ENCODE measurements at regions not wholly inside any gene's neighbourhood (a gene's known extent, or its start where the extent isn't known, plus 50 kb on each side); places are given as distances from the start of the nearest gene placed in this dataset.
"Not testable (repeated sequence)": the region's sequence is repeated elsewhere in the genome, so short reads cannot be mapped to it uniquely, and the experiment has no call there.

DNA sequence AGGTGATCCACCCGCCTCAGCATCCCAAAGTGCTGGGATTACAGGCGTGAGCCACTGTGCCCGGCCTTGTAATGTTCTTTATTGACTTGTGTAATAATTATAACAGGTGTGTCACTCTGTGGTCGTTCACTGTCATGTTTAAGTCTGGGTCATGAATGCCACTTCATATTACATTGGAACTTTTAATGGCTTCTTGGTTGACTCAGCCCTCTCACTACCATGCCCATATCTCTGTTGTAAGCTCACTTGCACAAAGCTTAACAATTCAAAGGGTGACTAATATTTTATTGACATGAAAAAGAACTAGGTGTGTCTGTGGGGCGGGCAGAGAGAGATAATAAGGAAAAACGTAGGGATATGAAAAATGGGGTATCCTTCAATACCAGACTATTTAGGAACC lies 639.7 kb upstream of the ACTRT1 start:
- no peaks in the 10 kb centered on the region for H3K27me3 ChIP-seq
- ATAC-seq, result no peak
- TF ChIP-seq, protein P1, sequence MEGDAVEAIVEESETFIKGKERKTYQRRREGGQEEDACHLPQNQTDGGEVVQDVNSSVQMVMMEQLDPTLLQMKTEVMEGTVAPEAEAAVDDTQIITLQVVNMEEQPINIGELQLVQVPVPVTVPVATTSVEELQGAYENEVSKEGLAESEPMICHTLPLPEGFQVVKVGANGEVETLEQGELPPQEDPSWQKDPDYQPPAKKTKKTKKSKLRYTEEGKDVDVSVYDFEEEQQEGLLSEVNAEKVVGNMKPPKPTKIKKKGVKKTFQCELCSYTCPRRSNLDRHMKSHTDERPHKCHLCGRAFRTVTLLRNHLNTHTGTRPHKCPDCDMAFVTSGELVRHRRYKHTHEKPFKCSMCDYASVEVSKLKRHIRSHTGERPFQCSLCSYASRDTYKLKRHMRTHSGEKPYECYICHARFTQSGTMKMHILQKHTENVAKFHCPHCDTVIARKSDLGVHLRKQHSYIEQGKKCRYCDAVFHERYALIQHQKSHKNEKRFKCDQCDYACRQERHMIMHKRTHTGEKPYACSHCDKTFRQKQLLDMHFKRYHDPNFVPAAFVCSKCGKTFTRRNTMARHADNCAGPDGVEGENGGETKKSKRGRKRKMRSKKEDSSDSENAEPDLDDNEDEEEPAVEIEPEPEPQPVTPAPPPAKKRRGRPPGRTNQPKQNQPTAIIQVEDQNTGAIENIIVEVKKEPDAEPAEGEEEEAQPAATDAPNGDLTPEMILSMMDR (IDR thresholded peaks at IDR 0.05), result no peak

GRCh38 chrX:128685387-128685786 lies 633.2 kb upstream of the ACTRT1 start:
- no peaks in the 10 kb centered on the region for H3K36me3 ChIP-seq
- no peaks in the 10 kb centered on the region for H3K9me3 ChIP-seq
- no peaks in the 10 kb centered on the region for H3K4me1 ChIP-seq
- TF ChIP-seq, protein P1 (IDR thresholded peaks at IDR 0.05), result no peak
- intact Hi-C loops (cut with DNase I), result no loop called here
- no peak overlapping the region for H3K27ac ChIP-seq
- no peaks in the 10 kb centered on the region for H3K27me3 ChIP-seq
- H3K4me3 ChIP-seq, result no peak overlapping the region
- DNase-seq (no peak), ATAC-seq (no peak)

More for the DNA sequence above, 639.7 kb upstream of the ACTRT1 start:
- intact Hi-C loops (cut with DNase I), result no loop called here
- H3K4me3 ChIP-seq, result no peak overlapping the region
- no peak for DNase-seq
- no peaks in the 10 kb centered on the region for H3K36me3 ChIP-seq
- no peaks in the 10 kb centered on the region for H3K4me1 ChIP-seq
- H3K9me3 ChIP-seq, result no peaks in the 10 kb centered on the region
- no peak overlapping the region for H3K27ac ChIP-seq

DNA sequence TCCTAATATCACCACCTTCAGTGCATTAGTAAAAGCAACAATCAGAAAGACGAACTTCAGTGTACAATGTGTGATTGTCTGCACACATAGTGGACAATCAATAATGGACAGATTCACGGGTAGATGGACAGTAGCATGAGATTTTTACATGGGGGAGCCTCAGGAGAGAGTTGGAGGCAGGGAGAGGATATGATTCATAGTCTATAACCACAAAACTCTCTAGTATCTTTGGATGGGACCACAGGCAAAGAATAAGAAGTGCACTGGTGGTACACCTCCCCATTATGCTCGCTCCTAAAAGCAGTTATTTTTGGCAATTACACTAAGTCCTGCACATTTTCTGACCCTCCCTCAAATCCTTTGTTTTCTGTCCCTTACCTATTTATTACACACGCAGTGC lies 624.4 kb upstream of the ACTRT1 start:
- no peak for DNase-seq
- no peaks in the 10 kb centered on the region for H3K27me3 ChIP-seq
- no peaks in the 10 kb centered on the region for H3K36me3 ChIP-seq
- intact Hi-C loops (cut with DNase I), result no loop called here
- ATAC-seq, result no peak
- TF ChIP-seq, protein P1 (IDR thresholded peaks at IDR 0.05), result no peak
- no peaks in the 10 kb centered on the region for H3K4me1 ChIP-seq
- H3K4me3 ChIP-seq, result no peak overlapping the region
- H3K27ac ChIP-seq, result no peak overlapping the region
- H3K9me3 ChIP-seq, result no peaks in the 10 kb centered on the region

- H3K36me3 ChIP-seq; H3K4me1 ChIP-seq; H3K9me3 ChIP-seq; ATAC-seq; H3K4me3 ChIP-seq; DNase-seq; intact Hi-C loops (cut with DNase I); H3K27me3 ChIP-seq; H3K27ac ChIP-seq: not testable (repeated sequence)
Measured at GRCh38 chrX:128674326-128675086, 622.3 kb upstream of the ACTRT1 start.

DNA sequence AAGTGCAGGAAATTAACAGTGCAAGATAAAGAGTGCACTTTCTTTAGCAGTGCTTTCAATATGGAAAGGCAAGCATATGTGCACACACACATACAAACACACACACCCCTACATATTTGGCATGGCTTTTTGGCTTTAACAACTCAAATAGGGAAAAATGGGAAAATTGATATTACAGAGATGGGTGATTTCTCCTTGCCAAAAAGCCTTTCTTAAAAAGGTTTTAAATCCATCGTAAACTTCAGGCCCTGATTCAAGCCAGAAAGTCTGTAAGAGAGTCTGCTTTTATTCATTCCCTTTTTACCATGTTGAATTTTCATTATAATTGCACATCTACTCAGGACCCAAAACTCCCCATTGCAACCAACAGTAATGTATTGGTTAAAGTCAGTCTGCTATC lies 612.0 kb upstream of the ACTRT1 start:
- ATAC-seq (no peak), DNase-seq (no peak)
- Histone ChIP-seq H3K4me3 (no peak overlapping the region), H3K27ac (no peak overlapping the region), H3K36me3 (no peaks in the 10 kb centered on the region), H3K9me3 (no peaks in the 10 kb centered on the region), H3K4me1 (no peaks in the 10 kb centered on the region), H3K27me3 (peaks cover 0 to 4% of the 10 kb centered on the region in 2 donors)
- TF ChIP-seq, protein P1 (IDR thresholded peaks at IDR 0.05), result no peak
- intact Hi-C loops (cut with DNase I), result no loop called here

Measured in left lung (tissue), 4 donors.